Epithelial cell of esophagus (primary cell): ENCODE measurements at regions not wholly inside any gene's neighbourhood (a gene's known extent, or its start where the extent isn't known, plus 50 kb on each side); places are given as distances from the start of the nearest gene placed in this dataset.

Experiments used
- DNase-seq: peaks from one replicate; pipeline ENCODE4 v3.0.0; 2010; ENCODE audit warnings: low read depth
- H3K4me3 ChIP-seq: 2 replicates; pipeline ENCODE4 v1.5.1; 2011; ENCODE audit warnings: mild to moderate bottlenecking, low read length, control low read depth
- TF ChIP-seq, protein P1 (sequence below): IDR thresholded peaks from 2 replicates; pipeline ENCODE4 v1.5.1; 2011; ENCODE audit warnings: low read depth, mild to moderate bottlenecking, low read length, control low read depth, inconsistent platforms; ENCODE audit not compliant: insufficient read depth; ENCODE audit errors: missing control alignments

DNA sequence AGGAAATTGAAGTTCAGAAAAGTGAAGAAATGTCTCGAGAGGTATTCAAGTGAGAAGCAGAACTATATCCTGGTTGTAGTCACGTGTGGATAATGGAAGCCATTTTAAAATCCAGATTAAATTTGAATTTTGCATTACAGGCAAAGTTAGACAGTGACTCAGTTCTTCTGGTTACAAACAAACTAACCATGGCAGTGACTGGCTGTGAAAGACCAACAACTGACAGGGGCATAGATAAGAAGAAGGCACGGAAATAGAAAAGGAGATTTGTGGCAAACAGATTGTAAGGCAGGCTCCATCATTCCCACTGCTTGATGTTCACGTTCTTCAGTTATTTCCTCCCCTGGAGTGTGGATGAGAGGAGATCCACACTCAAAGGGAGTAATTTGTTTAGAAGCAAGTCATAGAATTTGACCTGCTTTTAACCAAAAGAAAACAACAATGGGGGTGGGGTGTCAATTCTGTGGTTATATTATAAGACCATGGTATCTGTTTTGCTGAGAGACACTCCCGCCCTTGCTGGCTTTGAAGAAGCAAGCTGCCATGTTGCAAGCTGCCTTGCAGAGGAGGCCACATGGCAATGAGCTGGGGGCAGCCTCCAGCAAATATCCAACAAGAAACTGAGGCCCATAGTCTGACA is 795.3 kb downstream of the VRK1 start:
- DNase-seq, result no peak
- TF ChIP-seq, protein P1, sequence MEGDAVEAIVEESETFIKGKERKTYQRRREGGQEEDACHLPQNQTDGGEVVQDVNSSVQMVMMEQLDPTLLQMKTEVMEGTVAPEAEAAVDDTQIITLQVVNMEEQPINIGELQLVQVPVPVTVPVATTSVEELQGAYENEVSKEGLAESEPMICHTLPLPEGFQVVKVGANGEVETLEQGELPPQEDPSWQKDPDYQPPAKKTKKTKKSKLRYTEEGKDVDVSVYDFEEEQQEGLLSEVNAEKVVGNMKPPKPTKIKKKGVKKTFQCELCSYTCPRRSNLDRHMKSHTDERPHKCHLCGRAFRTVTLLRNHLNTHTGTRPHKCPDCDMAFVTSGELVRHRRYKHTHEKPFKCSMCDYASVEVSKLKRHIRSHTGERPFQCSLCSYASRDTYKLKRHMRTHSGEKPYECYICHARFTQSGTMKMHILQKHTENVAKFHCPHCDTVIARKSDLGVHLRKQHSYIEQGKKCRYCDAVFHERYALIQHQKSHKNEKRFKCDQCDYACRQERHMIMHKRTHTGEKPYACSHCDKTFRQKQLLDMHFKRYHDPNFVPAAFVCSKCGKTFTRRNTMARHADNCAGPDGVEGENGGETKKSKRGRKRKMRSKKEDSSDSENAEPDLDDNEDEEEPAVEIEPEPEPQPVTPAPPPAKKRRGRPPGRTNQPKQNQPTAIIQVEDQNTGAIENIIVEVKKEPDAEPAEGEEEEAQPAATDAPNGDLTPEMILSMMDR, result no peak
- H3K4me3 ChIP-seq, result no peak overlapping the region

DNA sequence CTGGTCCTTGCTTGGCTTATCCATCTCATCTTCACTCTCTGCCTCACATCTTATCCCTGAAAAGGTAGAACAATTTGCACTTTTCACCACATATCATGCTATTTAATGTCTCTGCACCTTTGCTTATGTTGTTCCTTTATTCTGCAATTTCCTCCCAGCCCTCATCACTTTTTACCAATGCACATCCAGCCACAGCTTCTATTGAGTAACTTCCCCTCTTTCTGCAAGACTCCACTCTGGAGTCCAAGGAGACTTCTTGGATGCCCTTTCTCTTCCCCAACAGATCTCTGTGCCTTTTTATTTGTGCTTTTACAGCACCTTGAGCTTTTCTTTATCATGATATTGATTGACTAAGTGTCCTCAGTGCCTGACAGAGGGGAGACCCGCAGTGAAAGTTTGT is 797.1 kb downstream of the VRK1 start:
- H3K4me3 ChIP-seq, result no peak overlapping the region
- DNase-seq, result no peak
- TF ChIP-seq, protein P1, result no peak

DNA sequence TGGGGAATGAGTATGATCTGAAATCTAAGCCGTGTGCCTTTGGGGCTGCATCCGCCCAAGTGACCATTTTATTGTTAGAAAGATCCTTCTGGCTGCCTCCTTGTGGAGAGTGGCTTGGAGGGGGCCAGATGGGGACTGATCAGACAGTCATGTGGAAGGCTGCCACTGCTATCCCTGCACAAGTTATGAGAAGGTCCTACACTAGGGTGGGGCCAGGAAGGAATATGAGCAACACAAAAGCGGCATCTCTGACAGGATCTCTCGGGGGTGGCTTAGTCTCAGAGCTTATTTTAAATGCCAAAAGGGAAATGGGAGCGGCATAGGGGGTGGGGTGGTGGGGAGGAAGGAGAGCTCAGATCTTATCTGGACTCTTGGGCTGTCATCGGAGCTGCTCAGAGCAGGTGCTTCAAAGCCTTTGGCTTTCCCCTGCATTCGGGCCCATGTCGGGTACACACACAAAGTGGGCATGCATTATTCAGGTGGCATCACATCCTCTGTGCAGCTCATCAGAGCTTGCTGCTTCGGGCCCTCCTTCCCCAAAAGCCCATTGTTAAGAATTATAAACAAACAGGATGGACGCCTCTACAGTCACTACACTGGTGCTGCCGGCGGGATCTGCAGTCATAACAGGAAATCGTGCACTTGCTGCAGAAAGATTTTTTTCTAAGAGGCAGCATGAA is 805.4 kb downstream of the VRK1 start:
- H3K4me3 ChIP-seq, result no peak overlapping the region
- DNase-seq, result no peak
- TF ChIP-seq, protein P1, result no peak

DNA sequence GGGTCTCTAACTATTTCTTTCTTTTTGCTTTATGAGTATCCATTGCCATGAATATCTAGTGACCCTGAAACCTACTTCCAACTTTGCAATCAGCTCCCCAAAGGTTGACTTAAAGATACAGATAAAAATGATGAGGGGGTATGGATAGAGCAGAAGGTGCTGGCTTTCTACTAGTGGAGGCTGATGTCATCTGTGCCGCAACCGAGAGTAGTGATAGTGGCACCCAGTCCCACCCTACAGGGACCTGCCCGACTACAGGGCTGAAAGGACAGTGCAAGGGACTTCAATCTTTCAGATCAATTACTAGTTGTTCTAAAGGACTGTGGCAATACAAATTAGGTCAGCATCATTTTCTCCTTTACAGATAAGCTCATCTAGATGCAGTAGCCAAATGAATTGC is 806.0 kb downstream of the VRK1 start:
- DNase-seq, result no peak
- H3K4me3 ChIP-seq, result no peak overlapping the region
- TF ChIP-seq, protein P1, result no peak

DNA sequence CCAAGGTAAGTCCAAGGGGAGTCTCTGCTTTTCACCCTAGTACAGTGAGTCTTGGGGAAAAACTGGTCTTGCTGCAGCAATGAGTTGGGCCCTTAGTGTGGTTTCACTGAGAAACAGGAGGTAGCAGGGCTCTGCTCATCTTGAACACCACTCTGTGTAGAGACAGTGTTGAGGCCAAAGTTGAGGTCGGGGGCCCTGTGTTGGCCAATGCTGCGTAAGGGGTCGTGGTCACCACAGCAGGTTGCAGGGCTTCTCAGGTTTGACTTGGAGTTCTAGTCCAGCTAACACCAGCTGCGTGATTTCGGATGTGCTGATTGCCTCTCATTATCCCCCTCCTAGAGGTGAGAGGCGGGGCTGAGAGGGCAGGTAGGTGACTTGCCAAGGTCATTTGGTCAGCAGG is 807.5 kb downstream of the VRK1 start:
- TF ChIP-seq, protein P1, result no peak
- no peak for DNase-seq
- H3K4me3 ChIP-seq, result no peak overlapping the region

DNA sequence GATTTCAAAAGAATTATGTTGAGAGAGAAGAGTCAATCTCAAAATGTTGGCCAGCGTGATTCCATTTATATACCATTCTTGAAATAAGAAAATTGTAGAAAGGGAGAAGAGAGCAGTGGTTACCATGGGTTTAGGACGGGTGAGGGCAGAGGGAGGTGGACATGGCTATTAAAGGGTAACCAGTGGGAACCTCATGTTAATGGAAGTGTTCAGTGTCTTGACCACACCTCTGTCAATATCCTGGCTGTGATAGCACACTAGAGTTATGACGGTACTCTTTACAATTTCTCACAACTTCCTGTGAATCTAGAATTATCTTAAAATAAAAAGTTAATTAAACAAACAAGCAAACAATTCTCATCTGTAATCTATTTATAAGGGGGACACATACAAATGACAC is 821.2 kb downstream of the VRK1 start:
- H3K4me3 ChIP-seq, result no peak overlapping the region
- no peak for DNase-seq
- TF ChIP-seq, protein P1, result no peak
